CD4-positive, alpha-beta T cell treated with Interferon gamma for 1 hour (primary cell): ENCODE measurements at regions not wholly inside any gene's neighbourhood (a gene's known extent, or its start where the extent isn't known, plus 50 kb on each side); places are given as distances from the start of the nearest gene placed in this dataset.
"Not testable (repeated sequence)": the region's sequence is repeated elsewhere in the genome, so short reads cannot be mapped to it uniquely, and the experiment has no call there.

ENCODE experiments used
- DNase-seq: peaks from one replicate; pipeline ENCODE4 v3.0.0-alpha.2; 2020

DNA sequence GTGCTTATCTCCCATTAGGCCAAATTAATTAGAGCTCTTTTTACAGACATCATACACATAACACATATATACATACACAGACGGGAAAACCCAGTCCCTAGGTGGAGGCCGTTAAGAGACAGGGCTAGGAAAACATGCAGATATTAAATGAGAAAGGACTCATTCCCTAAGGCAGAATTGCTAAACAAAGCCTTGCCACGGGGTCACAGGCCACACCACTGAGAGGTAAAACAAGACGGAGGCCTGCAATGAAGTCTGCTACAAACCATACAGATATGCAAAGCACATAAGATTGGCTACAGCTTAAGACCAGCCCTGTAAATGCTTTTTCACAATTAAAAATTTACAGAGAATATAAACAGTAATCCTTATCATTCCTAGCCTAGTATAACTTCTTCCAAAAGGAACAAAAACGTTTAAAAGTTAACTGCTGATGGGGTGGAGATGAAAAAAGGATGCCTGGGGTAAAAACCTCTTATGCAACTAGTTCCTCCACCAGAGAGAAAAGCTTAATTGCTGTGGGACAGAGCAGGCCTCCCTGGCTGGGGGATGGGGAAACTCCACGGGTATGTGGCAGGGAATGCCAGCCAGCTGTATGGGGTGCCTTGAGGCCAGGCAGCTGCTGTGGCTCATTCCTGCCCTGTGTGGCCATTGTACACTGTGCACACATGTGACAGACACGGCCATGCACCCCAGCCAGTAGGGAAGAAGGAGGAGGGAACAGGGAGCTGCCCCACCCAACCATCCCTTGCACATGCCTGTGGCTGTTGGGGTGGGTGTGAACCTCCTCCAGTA, 481.4 kb upstream of the LMCD1 start:
- DNase-seq = no peak

DNA sequence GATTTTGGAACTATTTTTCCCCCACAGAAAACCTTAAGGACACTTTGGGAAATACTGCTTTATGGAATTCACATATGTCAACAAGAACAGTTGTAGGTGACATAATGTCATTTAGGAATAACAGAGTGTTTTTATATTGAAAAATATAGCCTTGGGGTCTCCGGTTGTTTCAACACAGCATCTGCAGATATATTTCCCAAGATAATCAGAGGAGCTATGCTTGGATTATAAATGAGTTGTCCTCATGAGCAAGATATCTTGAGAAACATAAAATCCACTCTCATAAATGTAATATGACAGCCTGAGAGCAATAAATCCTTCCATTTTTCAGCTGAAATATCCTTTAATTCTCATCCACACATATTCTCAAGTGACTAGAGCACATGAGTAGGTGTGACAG, 473.7 kb upstream of the LMCD1 start:
- DNase-seq = no peak

GRCh38 chr3:8050283-8050682, 451.3 kb upstream of the LMCD1 start:
- no peak for DNase-seq

GRCh38 chr3:8052659-8053058, 449.0 kb upstream of the LMCD1 start:
- DNase-seq = no peak

GRCh38 chr3:8068135-8068534, 433.5 kb upstream of the LMCD1 start:
- DNase-seq = not testable (repeated sequence)

DNA sequence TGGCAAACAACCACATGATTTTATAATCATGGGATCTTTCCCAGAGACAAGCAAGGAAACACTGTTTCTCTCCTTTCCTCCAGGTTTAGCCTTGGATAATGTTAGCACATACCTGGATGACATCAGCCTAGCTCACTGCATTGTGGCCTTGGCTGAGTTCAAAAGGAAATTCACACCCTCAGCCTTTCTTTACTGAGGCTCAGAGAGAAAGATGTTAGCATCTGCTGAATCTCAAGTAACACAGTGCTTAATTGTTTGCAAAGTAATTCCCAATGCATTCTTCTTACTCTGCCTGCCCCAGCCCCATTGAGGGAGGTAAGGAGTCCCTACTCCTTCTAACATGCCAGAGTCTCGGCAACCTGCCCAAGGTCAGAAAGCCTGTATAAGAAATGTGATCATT, 432.2 kb upstream of the LMCD1 start:
- no peak for DNase-seq

DNA sequence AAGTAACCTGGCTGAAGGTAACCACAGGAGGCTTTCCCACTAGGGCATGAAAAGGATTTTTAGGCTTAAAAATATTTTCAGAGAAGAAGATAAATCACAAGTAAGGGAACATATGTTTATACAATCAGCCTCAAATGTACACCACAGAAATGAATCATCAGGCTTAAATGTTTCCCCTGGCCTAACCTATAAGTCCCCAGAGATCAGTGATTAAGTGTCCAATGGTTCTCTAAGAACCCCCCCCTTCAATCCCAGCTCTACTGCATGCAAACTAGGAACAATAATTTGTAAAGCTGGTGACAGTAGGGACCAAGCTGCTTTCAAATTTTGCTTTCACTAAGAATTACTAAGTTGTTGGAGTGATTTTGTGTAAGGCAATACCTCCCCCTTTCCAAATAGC, 431.6 kb upstream of the LMCD1 start:
- DNase-seq = no peak

GRCh38 chr3:8074740-8075139, 426.9 kb upstream of the LMCD1 start:
- DNase-seq = not testable (repeated sequence)

DNA sequence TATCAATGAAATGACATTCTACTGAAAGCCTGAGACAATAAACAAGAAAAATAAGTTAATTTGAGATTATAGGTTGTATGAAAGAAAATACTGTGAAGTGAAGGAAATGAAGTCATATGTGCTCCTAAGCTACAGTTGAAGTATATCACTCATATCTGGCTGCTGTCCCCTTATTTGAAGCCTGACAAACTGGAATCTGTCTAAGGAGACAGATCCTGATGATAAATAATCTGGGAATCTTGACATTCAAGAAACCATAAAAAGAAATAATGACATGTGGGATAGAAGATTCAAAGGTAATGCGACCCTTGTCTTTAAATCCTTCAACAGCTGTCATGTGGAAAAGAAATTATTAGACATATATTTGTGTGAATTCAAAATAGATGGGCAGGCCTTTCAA, 424.5 kb upstream of the LMCD1 start:
- no peak for DNase-seq

DNA sequence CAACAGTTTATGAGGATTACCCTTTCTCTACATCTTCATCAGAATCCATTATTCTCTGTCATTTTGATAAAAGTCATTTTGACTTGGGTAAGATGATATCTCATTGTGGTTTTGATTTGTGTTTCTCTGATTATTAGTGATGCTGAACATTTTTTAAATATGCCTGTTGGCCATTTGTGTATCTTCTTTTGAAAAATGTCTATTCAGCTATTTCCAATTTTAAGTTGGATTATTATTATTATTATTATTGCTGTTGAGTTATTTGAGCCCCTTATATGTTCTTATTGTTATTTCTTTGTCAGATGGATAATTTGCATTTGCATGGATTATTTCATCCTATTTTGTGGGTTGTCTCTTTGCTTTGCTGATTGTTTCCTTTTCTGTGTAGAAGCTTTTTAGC, 421.2 kb upstream of the LMCD1 start:
- DNase-seq = no peak

DNA sequence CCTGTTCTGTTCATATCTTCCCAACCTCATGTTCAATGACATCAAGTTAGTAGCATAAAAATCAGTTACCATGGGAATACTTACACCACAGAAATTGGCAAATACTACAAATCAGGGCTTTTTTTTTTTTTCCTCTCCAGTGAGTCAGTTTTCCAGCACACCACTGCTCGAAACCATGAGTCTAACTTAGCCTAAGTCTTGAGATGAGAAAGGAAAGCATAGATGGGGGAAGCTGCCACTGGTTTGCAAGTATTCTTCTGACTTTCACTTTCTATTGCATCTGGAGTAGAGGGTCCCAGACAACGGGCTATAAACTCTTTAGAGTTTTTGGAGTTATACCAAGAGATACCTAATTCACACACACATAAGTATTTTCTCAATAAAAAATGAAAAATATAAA, 416.1 kb upstream of the LMCD1 start:
- DNase-seq = no peak

DNA sequence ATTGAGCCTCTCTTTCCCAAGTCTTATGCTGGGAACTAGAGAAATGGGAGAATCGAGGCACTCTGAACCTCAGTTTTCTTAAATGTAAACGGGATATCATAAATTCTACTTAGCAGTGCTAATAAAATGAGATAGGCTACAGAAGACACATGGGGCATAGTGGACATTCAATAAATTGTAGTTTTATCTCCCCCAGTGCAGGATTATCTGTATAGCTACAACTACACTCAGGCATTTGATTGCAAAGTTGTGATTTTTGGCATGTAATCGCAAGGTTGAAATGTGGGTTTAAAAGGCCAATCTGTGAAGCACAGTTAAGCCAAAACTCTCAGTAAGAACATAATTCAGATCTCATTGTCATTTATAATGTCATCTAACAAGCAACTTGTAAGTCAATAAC, 413.7 kb upstream of the LMCD1 start:
- DNase-seq = no peak

DNA sequence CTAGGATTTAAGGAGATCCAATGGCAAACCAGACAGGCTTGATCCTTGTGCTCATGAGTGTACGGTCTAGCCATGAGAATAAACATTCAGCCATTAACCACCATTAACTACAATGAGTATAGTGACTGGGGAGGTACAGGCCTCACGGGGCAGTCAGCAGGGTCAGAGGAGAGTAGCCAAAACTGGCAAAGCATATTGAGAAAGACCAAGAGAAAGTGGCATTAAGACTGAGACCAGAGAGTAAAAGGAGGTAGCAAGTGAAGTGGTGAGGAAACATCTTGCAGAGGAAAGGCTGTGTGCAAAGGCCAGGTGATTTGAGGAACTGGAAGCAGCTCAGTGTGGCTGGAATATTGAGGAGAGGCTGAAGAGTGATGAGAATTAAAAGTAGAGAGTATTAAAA, 407.2 kb upstream of the LMCD1 start:
- DNase-seq = no peak

- DNase-seq = no peak
Observed at GRCh38 chr3:8095724-8096123, 405.9 kb upstream of the LMCD1 start.

DNA sequence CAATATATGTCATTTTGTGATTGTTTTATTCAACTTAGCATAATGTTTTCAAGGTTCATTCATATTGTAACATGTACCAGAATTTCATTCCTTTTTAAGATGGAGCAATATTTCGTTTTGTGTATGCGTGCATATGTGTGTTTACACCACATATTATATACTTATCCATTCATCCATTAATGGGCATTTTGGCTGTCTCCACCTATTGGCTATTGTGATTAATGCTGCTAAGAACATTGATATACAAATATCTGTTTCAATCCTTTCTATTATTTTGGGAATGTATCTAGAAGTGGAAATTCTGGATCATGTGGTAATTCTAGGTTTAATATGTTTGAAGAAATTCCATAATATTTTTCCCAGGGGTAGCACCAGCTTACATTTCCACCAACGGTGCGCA, 403.9 kb upstream of the LMCD1 start:
- DNase-seq = no peak

DNA sequence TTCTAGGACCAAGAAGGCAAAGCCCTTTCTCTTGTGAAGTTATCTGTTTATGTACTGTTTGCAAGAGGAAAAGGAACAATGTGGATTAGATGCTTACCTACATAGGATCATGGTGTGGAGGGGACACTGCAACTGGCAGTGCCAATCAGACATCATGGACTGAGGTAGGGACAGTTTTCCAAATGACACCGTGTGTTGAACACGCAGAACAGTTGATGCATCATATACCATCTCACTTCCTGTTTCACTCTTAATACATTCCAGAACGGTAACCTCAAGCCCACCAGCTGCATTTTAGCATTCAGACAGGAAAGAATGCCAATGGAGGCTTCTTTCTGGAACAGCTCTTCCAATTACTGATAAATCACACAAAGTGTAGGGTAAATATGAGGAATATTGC, 397.7 kb upstream of the LMCD1 start:
- no peak for DNase-seq

- DNase-seq = no peak
Observed at GRCh38 chr3:8106921-8107320, 394.7 kb upstream of the LMCD1 start.

- DNase-seq = peak; percentile 24
Observed at GRCh38 chr3:8110966-8111798, 390.4 kb upstream of the LMCD1 start.

- no peak for DNase-seq
Observed at GRCh38 chr3:8112587-8112986, 389.0 kb upstream of the LMCD1 start.

- no peak for DNase-seq
Observed at GRCh38 chr3:8113626-8114025, 388.0 kb upstream of the LMCD1 start.

- DNase-seq = no peak
Observed at GRCh38 chr3:8128686-8129085, 372.9 kb upstream of the LMCD1 start.

DNA sequence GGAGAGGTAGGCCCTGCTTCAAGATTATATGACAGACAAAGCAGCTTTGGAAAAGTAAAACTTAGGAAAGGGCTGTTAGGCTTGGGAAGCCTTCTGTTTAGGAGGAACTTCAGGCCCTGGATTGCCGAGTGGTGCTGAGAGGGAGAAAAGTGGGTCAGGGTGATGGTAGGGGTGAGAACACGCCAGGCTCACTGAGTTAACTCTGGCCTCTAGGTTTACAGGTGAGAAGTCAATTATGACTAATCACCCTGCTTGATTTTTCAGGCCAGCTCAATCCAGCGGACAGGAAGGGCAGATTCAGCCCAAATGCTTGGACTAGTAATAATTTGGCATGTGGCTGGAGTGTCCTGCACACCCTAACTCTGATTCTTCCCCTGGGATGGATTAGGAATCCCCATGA, 365.1 kb upstream of the LMCD1 start:
- no peak for DNase-seq

DNA sequence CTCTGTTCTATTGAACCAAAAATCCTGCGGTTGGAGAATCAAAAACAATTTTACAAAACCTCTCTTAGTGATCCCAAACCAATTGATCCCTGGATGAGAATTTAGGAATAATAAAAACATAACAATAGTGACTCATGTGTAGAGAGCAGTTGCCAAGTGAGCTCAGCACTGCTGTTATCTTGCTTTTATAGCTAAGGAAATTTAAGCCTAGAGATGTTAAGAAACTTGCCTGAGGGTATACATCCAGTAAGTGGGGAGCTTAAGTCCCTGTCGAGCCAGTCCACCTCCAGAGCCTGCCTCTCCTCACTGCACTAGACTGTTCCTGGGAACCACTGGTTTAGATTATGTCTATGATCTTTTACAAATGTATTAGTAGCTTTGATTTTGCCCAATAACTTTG, 358.4 kb upstream of the LMCD1 start:
- no peak for DNase-seq

GRCh38 chr3:8145661-8146060, 356.0 kb upstream of the LMCD1 start:
- no peak for DNase-seq

DNA sequence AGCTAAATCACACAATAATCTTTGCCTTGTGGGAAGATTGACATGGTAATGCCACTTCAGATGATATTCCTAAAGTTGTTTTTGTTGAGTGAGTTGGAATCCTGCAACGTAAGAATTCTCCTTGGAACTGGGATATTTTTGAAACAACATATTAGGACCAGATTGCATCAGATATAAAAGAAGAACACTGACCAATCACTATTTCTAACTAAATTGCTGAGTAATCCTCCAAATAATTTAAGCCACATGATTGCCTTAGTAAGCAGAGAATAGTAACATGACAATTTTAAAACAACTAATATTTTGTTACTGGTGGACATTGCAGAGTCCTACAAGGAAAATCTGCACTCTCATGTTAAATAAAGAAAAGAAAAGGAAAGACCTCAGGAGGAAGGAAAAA, 353.9 kb upstream of the LMCD1 start:
- no peak for DNase-seq
